ENCODE measurements at regions not wholly inside any gene's neighbourhood (a gene's known extent, or its start where the extent isn't known, plus 50 kb on each side); places are given as distances from the start of the nearest gene placed in this dataset.
"Not testable (repeated sequence)": the region's sequence is repeated elsewhere in the genome, so short reads cannot be mapped to it uniquely, and the experiment has no call there.

DNA sequence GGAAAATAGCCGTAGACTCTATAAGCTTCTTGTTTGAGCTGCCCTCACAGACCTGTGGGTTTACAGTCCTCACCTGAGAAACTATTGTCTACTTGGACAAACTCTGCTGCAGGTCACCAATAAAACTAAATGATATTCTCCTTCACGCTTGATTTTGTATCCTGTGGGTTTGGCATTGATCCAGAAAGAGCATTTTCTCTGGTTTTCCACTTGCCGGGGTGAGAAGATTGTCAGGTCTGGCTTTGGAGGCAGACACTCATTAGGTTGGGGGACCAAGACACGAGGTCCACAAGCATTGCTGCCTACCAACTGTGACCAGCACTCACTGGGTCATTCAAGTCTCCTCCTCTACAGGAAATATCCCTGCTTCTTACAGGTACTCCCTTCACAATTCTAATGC lies 68.5 kb downstream of the CDC14C start:
- DNase-seq (ENCODE audit: low spot score) (no peak), FAIRE-seq (no peak)

DNA sequence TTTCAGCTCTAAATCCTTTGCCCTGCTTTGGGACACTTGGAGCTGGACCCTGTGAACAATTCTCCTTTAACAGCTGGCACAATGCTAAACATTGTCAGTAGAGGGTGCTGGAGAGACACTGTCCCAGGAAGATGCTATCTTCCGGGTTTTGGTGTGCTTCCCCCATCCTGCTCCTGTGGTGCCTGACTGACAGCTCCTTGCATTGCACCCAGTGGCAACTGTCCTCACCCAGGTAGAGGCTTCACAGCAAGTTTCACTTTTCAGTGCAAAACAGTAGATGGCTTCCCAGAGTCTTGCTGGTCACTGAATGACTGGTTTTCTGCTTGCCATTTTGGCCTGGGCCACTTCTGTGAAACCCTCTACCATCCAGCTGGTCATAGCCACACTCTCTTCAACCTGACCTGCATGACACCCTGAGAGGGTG lies 77.3 kb downstream of the CDC14C start:
- no peak for FAIRE-seq
- DNase-seq (ENCODE audit: low spot score): peak; percentile 40

DNA sequence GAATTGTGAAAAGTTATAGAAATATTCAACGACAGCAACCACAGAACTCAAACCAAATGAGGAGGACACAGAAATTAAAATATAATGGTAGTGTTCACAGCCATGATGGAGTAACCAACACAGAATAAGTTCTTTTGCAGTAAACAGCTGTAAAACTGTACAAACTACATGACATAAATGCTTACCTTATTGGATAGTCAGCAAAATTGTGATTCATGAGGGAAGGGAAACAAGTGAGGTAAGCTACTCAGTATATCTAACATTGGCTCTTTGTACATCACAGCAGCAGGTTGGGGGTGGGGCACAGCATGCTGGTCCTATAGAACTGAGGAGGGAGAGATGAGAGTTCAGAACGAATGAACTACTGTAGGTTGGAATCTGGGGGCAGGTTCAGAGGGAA lies 86.4 kb downstream of the CDC14C start:
- DNase-seq (ENCODE audit: low spot score) (no peak), FAIRE-seq (no peak)

DNA sequence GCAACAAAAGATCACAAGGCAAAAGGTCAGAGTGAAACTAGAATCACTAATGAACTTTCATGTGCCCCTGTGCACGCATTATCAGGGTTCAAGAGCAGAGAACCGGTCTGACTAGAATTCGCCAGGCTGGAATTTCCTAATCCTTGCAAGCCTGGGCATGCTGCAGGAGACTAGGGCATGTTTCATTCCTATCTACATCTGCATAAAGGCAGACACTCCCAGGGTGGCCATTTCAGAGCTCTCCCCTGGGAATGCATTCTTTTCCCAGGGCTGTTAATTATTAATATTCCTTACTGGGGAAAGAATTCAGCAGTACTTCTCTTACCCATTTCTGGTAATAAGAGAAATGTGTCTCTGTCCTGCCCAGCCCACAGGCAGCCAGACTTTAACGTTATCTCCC lies 90.5 kb downstream of the CDC14C start:
- DNase-seq (ENCODE audit: low spot score) (no peak), FAIRE-seq (no peak)

DNA sequence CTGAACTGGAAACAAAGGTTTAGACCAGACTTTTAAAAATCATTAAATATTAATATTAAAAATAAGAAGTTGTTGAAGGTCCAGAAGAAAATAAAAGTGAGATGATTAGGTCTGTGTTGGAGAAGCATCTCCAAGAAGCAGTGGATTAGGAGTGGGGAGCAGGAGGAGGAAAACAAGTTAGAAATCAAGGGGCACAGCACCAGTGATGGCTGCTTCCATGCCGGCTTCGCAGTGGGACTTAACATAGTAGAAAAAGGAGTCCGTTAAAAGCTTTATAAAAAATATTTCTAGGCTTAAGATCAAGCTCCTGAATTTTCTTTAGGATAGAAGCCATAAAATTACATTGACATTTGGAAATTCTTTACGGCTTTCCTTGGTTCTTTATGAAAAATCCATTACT lies 95.8 kb downstream of the CDC14C start:
- no peak for FAIRE-seq
- no peak for DNase-seq (ENCODE audit: low spot score)

DNA sequence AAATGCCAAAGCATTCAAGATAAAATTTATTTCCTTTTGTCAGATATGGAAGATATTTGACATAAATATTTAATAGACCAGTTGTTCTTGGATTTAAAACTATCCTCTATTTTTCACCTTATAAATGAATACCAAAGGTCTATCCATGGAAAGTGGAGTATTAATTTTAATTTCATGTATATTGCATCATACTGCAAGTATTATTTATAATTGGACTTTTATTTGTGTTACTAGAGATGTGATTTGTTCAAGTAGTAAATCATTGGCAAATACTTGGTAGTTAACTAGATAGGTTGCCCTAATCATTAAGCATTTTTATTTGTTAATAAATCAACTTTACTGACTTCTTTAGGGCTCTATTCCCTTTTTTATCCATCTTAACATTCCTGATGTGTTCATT lies 98.1 kb downstream of the CDC14C start:
- FAIRE-seq: no peak

DNA sequence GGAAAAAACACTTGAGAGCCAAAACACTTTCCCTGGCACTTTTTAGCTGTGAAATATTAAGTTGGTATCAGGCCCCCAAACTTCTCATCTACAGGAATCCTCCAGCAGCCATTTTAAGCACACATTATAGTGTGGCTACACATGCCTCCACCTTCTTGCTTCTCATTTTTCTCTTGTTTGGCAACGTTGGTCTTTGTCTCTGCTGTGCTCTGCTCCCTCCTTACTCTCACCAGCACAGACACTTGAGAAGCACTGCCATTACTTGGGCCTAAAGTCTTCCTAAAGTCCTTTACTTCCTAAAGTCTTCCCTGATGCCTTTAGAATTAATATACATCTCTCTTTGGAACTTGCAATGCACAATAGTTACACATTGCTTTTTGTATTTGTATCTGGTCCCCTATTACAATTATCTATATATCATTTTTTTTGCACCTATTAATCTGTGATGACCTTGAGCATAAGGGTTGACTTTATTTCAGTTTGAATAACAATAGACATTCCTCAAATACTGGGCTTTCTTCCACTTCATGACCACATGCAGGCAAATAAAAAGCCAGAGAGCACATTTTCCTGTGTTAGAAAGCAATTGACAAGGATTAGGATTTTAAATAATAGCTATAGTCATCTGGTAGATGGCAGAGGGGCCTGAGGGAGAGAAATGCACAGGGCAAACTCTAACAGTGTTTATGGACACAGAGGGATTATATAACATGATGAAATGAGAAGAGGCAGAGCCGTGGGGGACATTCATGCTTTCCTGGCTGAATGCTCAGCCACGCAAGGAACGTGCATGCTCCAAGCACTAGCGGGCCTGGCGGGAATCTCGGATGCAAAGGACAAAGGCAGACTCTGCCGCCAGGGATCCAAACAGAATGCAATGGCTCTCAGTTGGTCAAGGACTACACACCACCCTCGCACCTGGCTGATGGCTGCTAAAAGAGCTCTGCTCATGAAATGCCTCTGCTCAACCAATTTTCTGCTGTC lies 99.3 kb downstream of the CDC14C start:
- FAIRE-seq (no peak), DNase-seq (ENCODE audit: low spot score) (no peak)

More for the DNA sequence above, 98.1 kb downstream of the CDC14C start:
- no peak for DNase-seq (ENCODE audit: low spot score)

DNA sequence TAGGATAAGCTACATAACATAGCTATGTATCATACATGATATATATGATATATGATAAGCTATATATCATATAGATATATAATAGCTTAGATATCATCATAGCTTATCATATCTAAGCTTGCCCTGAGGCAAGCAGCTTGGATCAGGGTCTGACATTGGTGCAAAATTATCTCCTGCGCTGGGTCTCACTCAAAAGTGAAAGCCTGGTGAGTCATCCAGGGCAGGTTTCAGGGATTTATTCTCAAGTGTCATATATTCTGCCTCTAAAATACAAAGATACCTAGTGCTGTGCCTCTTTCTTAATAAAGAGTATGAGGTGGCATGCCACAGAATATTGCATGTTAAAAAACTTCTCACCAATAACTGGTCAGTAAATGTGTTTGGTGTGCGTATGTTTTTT lies 105.9 kb downstream of the CDC14C start:
- FAIRE-seq (no peak), DNase-seq (ENCODE audit: low spot score) (no peak)

DNA sequence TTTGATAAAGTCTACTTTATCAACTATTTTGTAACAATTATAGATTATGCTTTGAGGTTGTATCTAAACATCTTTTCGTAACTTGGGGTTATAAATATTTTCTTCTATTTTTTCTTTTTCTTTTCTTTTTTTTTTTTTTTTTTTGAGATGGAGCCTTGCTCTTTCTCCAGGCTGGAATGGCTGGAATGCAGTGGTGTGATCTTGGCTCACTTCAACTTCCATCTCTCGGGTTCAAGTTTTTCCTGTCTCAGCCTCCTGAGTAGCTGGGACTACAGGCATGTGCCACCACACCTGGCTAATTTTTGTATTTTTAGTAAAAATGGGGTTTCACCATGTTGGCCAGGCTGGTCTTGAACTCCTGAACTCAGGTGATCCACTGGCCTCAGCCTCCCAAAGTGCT lies 108.8 kb downstream of the CDC14C start:
- FAIRE-seq; DNase-seq (ENCODE audit: low spot score): not testable (repeated sequence)

DNA sequence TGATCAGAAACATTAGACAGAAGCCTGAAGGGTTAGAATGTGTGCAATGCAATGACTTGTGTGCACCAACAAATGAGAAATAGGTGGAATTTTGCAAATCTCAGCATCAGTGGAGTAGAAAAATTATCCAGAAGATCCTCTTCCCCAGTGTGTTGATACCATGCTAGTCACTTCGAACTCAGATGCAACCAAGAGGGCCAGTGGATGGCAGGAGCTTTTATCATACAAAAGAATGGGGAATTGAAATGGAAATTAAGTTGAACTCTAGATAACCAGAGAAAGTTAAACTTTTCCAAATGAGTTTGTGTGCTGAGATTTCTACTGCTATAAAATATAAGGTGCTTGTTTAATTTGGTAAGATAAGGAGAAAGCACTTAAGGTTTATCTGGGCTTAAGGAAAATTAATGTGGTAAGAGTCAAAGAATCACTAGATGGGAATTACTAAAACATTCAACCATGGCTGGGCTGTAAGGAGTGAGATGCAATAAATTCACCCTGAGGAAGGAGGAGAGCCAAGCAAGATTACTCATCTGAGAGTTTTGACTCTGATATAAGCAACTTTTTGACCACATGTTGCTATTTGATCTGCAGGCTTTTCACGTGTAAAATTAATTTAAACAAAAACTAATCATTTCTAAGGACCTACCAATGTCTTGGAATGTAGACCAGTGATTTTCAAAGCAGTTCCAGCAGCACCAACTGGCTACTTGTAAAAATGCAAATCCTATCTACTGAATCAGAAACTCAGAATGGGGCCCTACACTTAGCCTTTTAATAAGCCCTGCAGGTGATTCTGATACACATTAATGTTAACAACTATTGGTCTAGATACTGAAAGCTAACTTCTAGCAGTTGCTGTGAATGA lies 113.2 kb downstream of the CDC14C start:
- no peak for FAIRE-seq
- no peak for DNase-seq (ENCODE audit: low spot score)

DNA sequence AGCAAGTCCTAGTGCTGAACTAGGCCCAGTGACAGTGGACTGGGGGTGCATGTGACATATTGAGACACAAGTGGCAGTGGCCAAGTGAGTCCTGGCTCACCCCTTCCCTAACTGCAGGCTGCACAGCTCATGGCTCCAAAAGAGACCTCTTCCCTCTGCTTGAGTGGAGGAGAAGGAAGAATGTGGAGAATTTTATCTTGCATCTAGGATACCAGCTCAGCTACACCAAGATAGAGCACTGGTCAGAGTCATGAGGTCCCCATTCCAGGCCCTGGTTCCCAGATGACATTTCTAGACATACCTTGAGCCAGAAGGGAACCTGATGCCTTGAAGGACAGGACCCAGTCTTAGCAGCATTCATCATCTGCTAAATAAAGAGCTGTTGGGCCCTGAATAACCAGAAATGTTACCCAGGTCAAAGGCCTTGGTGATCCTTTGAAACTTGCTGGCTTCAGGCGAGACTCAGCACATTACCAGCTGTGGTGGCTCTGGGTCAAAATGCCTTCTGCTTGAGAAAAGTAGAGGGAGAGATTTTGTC lies 114.5 kb downstream of the CDC14C start:
- FAIRE-seq (no peak), DNase-seq (ENCODE audit: low spot score) (no peak)

DNA sequence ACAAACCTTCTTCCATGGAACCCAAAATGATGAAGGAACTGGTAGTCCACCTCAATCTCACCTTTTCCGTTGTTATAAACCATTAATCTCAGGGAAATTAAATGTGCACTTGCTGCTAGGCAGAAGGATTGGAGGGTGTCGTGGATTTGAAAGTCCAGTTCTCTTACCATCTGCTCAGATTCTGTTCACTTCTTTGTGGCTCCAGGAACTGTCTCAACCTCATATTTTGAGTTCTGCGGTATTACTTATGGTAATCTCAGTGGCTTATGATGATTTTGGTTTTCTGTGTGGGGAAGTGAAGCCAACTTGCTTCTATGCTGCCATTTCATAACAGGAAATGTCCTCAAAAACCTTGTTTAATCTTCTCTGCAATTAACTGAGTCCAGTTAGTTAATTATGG lies 136.4 kb downstream of the CDC14C start:
- no peak for FAIRE-seq
- DNase-seq (ENCODE audit: low spot score): no peak

DNA sequence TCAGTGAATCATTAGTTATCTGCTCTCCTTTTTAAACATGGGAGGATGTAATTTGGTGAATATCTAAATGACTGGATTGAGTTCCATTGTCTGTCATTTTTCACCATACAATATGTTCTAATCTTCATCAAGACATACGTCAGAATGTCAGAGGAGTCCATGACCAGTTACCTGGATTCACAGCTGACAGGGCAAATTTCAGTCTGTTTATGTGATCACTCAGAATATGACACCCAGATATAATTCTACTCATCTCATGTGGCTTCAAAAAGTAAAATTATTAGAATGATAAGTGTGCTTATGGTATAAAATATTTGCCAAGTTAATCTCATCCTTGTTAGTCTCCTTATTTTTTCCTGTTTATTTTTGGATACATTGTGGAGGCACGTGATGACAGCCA lies 150.2 kb downstream of the CDC14C start:
- DNase-seq (ENCODE audit: low spot score) (no peak), FAIRE-seq (no peak)

DNA sequence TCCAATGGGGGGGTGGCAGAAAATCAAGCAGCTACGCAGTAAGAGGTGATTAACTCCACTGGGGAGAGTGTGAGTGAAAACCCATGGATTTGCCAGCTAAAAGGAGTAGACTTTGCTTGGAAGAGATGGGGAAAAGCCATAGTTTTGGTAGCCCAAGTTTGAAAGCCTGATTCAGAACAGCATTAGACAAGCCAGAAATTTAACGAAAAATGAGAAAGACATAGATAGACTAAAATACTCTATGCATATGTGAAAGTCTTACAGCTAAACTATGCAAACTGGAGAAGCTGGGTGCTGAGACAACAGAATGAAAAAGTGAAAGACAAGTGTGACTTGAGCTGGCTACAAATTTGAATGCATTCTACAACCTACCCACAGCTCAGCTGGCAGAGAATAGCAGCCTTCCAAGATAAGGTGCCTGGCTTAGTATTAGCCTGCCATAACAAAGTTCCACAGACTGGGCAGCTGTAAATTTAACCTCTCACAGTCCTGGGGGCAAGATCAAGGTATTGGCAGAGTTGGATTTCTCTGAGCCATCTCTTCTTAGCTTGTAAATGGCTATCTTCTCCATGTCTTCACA lies 156.6 kb downstream of the CDC14C start:
- DNase-seq (ENCODE audit: low spot score) (no peak), FAIRE-seq (no peak)

DNA sequence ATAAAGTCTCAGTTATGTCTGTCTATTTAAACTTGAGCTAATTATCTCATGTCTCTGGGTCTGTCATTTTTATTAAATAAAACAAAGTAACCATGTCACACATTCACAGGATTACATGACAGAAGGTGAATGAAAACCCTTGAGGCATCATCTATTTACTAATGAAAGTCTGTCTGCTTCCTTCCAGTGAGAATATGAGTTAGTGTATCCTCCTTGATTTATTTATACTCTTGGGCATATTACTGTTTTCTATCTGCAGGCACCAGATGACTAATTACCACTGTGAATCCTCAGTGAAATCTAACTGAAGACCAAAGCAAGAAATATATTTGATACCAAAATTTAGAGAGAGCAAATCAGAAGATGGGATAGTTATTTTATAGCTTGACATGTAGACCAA lies 163.7 kb downstream of the CDC14C start:
- DNase-seq (ENCODE audit: low spot score) (no peak), FAIRE-seq (no peak)

DNA sequence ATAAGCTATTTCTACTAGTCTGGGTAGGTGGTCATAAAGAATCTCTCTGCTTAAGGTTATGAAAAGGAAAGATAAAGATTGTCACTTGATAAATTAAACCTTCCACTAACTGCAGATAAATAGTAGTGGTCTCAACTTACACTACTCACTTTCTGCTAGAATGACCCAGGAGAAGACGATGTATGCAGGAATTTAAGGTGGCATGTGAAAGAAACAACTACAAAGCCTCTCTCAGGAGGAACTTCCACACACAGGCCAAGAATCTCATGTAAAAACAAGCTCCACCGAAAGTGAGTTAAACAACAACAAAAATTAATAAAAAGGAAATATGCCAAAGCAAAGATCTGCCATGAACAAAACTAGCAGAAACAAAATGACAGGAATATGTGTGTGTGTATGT lies 165.4 kb downstream of the CDC14C start:
- FAIRE-seq: no peak
- DNase-seq (ENCODE audit: low spot score): no peak

DNA sequence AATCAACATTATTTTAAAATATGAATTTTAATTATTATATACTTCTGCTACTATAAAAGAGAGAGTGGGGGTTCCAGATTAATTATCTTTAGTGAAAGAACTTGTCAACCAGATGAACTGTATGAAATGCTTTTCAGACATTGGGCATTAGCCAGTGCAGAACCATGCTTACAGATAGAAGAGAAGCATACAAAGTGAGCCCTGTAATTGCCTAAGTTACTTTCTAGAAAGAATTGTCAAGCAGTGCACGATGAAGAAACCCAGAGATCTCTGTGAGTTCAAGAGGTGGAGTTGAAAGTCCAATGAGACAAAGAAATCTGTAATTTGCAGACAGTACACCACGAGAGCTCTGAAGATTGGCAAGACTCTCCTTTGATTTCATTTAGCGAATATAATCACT lies 166.7 kb downstream of the CDC14C start:
- DNase-seq (ENCODE audit: low spot score) (no peak), FAIRE-seq (no peak)

DNA sequence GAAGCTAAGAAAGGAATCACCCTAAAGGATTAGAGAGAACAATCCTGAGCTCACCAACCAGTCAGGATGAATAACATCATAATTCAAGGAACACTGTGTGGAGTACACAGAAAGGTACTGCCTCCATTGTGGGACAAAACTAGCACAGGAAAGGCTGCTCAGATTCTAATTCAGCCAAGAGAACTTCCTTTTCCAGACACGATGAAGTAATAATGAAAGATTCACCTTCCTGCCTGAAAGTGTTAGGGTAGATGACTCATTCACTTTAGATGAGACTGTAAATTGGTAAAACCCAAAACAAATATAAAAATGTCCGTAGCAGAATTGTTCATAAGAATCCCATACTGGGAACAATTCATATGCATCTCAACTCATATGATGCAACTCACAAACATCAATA lies 167.2 kb downstream of the CDC14C start:
- FAIRE-seq (no peak), DNase-seq (ENCODE audit: low spot score) (no peak)

DNA sequence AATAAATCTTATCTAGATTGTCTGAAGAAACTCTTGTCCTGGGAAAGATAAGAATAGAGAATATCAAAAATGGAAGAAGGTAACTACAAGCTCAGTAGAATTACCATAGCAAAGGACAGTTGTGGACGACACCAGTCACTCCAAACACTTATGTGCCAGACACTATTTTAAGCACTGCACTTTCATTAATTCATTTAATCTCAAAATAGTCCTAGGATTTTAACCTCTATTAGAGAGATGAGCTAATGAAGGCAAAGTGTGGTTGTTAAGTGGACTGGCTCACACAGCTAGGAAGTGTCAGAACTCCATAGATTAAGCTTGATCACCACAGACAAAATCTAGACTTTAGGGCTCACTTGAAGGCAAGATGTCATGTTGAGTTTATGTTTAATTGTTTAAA lies 168.9 kb downstream of the CDC14C start:
- no peak for DNase-seq (ENCODE audit: low spot score)
- no peak for FAIRE-seq

DNA sequence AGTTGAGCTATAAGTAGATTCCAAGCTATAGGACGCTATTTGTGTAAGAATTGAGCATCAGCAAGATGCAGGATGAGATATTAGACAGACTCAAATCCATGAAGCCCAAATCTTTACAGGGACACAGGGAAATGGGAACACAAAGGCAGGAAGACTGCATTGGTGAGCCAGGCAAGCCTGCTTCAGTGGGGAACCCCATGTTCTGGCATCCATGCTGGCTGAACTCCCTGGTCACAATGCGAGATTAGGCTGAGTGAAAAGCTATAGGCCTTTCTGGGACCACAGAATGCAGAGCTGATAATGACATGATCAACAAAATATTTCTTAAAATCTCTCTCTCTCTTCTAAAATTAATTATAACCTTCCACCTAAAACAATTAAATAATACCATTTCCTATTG lies 170.5 kb downstream of the CDC14C start:
- DNase-seq (ENCODE audit: low spot score): no peak
- no peak for FAIRE-seq

DNA sequence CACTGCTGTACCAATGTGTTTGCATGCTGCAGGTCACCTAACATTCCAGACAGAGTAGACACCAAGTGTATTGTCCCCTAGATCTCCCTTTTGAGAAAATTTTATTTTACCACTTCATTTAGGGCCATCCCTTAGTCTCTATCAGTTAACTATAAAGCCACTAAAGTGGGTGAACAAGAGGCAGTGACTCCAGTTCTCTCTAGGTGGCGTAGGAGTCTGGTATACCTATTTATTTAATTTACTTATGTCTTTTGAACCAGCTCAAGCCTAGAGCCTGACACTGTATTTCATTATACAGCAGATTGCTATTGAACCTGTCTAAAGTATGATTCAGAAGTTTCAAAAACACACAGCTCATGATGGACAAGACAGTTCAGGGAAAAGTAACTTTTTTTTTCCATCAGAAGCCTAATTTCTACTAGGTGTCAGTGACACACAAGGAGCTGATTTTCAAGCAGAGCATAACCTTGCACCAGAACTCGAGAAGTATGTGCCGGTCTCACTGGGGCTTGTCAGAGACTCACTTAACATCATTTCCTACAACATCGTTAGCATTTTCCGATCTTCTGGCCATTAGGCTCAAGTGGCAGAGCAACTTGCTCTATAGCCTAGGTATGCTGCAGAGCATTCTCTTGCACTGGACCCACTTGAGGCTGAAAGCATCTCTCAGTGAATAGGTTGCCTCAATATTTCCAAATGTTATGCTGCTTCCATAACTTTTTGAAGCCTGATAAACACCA lies 175.4 kb downstream of the CDC14C start:
- DNase-seq (ENCODE audit: low spot score) (no peak), FAIRE-seq (no peak)
